NCI-H510A (cell line): ENCODE measurements at regions not wholly inside any gene's neighbourhood (a gene's known extent, or its start where the extent isn't known, plus 50 kb on each side); places are given as distances from the start of the nearest gene placed in this dataset.
"Not testable (repeated sequence)": the region's sequence is repeated elsewhere in the genome, so short reads cannot be mapped to it uniquely, and the experiment has no call there.

Experiments
- DNase-seq: peaks from one replicate; lab custom pipeline; 2025; lab: John Stamatoyannopoulos, UW

DNA sequence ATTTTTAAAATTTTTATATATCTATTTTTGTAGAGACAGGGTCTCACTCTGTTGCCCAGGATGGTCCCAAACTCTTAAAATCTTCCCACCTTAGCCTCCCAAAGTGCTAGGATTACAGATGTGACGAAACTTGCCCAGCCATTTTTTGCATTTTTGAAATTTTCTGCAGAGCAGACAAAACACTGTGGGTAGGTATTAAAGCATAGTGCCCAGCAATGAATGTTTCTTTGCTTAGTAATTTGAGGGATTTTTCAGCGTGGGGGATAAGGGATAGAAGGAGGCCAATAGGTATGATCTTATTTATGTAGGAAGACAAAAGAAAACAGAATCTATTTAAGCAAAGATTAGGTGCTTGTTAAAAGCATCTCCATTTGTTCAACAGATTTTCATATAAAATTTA lies 446.8 kb upstream of the DPH6 start:
- DNase-seq, result no peak

- DNase-seq, result no peak
Measured at GRCh38 chr15:35993196-35993595, 447.2 kb upstream of the DPH6 start.

DNA sequence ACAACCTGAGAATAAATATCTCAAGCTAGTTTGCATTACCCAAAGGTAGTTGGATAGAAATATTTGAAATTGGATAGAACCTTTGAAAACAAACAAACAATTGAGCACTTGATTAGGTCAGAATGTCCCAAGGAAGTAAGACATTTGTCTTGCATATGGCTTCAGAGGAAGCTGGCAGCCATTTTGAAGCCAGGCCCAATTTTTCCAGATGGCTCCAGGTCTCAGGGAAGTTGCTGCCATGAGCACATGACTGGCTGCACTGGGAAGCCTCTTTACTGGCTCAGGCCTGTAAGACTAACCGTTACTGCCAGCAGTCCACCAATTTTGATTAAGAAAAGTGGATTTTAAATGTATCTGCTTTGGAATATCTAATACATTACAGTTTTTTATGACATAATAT lies 448.9 kb upstream of the DPH6 start:
- no peak for DNase-seq

- no peak for DNase-seq
Measured at GRCh38 chr15:35998663-35999602, 453.0 kb upstream of the DPH6 start.

DNA sequence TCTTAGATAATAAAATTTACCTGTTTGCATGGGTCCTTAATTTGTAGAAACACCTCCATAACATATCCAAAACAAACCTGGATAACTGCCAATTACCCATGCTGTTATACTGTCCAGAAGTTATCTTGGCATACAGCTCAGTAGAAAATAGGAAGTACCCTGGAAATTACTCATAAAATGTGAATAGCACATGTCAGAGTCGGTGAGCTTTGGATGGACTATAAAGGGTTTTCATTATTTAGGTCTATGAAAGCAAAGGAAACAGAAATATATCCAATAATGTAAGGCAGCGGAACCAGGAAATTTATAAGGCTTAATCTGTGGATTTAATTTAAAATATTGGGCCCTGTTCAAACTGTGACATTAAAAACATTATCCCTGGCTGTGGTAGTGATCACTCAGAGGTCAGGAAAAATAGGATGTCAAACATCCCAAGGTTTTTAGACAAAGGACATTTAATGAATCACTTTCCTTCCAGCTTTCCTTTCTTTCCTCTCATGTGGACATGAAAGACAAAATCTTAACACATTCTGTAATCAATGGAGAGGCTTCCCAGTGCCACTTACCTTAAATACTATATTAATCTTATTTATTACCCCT lies 459.0 kb upstream of the DPH6 start:
- DNase-seq, result no peak

- DNase-seq, result no peak
Measured at GRCh38 chr15:36005542-36005941, 459.6 kb upstream of the DPH6 start.

DNA sequence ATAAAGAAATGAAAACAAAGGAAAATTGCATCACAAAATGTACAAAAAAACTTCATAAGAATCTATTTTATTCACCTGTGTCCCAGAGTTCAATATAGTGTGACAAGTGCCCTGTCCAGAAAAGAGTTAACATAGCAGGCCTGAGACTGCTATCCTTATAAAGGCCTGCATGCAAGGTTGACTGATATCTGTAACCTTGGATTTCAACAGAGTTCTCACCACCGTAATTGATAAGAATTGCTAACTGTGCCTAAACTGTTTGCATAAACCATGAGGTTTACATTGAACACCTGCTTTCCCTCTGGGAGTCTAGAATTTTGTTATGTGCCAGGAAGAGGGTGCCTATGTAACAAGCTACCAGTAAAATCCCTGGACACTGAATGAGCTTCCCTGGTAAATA lies 461.7 kb upstream of the DPH6 start:
- DNase-seq, result no peak

- DNase-seq, result no peak
Measured at GRCh38 chr15:36008719-36009118, 462.8 kb upstream of the DPH6 start.

DNA sequence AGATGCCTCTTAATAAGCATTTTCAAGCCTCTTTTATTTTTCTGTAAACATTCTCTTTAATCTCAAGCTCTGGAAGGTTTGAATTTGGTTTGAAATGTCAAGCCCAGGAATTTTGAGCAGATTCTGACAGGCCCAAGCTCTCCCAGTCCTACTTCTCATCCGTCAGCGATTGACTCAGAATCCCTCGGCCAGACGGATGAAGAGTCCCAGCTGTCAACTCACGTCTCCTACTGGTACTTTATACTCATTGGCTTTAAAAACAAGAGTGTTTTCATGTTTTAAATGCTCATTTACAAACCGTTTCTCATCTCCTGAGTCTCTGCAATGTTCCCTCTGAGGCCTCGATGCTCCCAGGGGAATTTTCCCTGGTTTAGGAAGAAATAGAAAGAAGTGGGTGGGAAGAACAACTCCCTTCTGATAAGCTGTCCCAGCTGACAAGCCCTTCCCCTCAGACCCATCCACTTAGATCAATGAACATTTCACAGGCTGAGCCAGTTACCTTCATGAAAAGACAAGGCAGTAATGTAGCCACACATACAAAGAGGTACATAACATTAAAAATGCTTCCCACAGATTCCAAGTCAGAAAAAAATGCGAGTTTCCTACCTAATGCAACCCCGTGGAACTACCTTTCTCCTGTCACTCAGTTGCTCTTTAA lies 478.2 kb upstream of the DPH6 start:
- no peak for DNase-seq

DNA sequence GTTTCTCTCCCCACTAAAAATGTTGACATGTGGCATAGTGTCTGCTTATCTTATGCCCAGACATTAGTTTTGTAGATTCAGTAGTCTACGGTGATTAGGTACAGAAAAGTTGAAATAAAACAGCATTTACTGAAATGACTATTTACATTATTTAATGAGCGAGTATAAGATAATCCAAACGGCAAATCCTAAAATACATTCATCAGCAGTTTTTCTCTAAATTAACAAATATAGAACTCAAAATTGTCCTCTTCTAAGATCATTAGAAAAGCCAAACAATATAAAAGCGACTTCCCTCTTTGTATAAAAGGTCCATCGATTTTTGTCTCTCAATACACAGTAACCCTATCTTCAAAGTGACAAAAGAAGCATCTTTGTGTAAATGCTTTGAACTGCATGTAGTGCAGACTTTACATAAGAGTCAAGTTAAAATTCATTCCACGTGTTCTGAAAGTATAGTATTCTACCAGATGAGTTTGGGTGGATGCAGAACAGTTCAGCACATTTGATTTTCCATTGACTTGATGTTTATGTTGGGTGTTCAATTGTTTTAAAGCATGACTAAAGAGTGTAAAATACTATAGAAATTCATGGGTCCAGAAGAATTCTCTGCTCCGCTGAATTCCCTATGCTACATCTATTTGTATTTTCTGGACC lies 480.8 kb upstream of the DPH6 start:
- DNase-seq, result no peak

- DNase-seq, result no peak
Measured at GRCh38 chr15:36029606-36030210, 483.7 kb upstream of the DPH6 start.

- DNase-seq, result no peak
Measured at GRCh38 chr15:36039996-36040572, 494.1 kb upstream of the DPH6 start.

DNA sequence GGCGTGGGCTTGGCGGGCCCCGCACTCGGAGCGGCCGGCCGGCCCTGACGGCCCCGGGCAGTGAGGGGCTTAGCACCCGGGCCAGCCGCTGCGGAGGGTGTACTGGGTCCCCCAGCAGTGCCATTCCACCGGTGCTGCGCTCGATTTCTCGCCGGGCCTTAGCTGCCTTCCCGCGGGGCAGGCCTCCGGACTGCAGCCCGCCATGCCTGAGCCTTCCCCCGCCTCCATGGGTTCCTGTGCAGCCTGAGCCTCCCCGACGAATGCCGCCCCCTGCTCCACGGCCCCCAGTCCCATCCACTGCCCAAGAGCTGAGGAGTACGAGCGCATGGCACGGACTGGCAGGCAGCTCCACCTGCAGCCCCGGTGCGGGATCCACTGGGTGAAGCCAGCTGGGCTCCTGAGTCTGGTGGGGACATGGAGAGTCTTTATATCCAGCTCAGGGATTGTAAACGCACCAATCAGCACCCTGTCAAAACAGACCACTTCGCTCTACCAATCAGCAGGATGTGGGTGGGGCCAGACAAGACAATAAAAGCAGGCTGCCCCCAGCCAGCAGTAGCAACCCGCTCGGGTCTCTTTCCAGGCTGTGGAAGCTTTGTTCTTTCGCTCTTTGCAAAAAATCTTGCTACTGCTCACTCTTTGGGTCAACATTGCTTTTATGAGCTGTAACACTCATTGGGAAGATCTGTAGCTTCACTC lies 501.2 kb upstream of the DPH6 start:
- DNase-seq, result not testable (repeated sequence)

DNA sequence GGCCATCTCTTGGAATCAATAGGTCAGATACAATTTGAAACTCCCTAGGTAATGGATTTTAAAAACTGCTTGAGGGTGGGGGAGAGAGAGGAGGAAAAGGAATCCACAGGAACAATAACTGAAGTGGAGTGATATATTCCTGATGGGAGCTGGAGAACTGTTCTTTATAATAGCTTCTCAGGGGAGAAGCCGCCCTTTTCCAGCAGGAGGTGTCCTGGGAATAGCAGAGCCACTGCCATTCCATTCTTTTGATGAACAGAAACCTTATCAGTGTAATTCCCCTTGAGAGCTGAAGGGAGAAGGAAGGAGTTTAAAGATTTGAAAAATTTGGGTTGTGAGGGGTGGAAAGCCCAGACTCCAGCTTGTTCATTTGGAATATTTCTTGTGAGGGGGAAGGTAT lies 504.9 kb upstream of the DPH6 start:
- DNase-seq, result no peak

- not testable (repeated sequence) for DNase-seq
Measured at GRCh38 chr15:36052641-36053040, 506.7 kb upstream of the DPH6 start.

- no peak for DNase-seq
Measured at GRCh38 chr15:36053746-36054145, 507.8 kb upstream of the DPH6 start.

GRCh38 chr15:36059596-36059995 lies 513.6 kb upstream of the DPH6 start:
- no peak for DNase-seq

DNA sequence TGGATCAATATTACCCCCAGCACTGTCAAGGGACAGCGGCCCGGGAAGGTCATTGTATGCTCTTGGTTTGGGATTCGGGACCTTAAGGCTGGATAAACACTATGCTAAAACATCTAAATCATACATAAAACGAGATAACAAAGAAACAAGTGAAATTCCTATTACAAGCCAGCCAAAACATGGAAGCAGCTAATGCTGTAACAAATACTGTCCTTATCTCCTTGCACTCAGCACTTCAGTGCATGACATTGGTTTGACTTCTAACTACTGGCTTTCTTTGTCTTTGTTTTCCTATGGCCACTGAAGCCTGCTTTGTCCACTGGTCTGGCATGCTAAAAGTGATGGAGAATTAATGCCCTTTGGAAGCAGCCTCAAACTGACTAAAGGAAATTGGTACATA lies 516.4 kb upstream of the DPH6 start:
- no peak for DNase-seq

GRCh38 chr15:36066757-36067156 lies 512.7 kb upstream of the CDIN1 start:
- no peak for DNase-seq

- no peak for DNase-seq
Measured at GRCh38 chr15:36067483-36068274, 511.7 kb upstream of the CDIN1 start.
